HepG2 (cell line): ENCODE measurements at regions not wholly inside any gene's neighbourhood (a gene's known extent, or its start where the extent isn't known, plus 50 kb on each side); places are given as distances from the start of the nearest gene placed in this dataset.

ENCODE experiments used
- AHR ChIP-seq: IDR thresholded peaks from 2 replicates; pipeline ENCODE4 v1.6.1; 2018; ENCODE audit warnings: missing genetic modification reagents, missing compliant biosample characterization
- E2F2 ChIP-seq: sonication (generic); formaldehyde crosslinking; IDR thresholded peaks from 2 replicates; pipeline ENCODE4 v1.4.0; 2020; ENCODE audit warnings: missing genetic modification reagents, borderline replicate concordance
- GABPB1 ChIP-seq: IDR thresholded peaks from 2 replicates; pipeline ENCODE4 v1.6.1; 2016; ENCODE audit warnings: mild to moderate bottlenecking, missing genetic modification reagents, moderate library complexity, missing compliant biosample characterization
- GPN1 ChIP-seq: sonication (generic); formaldehyde crosslinking; IDR thresholded peaks from 2 replicates; pipeline ENCODE4 v1.5.1; 2020; ENCODE audit warnings: missing genetic modification reagents, borderline replicate concordance
- HIVEP1 ChIP-seq: sonication (generic); formaldehyde crosslinking; IDR thresholded peaks from 2 replicates; pipeline ENCODE4 v1.4.0; 2020; ENCODE audit warnings: mild to moderate bottlenecking, missing genetic modification reagents
- JUND ChIP-seq: sonication (generic); formaldehyde crosslinking; IDR thresholded peaks from 2 replicates; pipeline ENCODE4 v1.8.0; 2022; ENCODE audit warnings: mild to moderate bottlenecking, missing genetic modification reagents
- KDM3A ChIP-seq: IDR thresholded peaks from 2 replicates; pipeline ENCODE4 v1.6.1; 2018; ENCODE audit warnings: low read depth, missing compliant biosample characterization
- MNT ChIP-seq: fragments of 450-650 bp; IDR thresholded peaks from 2 replicates; pipeline ENCODE4 v1.6.1; 2016
- PTBP1 ChIP-seq: fragments of 200-400 bp; formaldehyde crosslinking; IDR thresholded peaks from 2 replicates; pipeline ENCODE4 v1.6.1; 2018; ENCODE audit warnings: low read length, low read depth; ENCODE audit not compliant: poor library complexity, severe bottlenecking
- SCMH1 ChIP-seq: sonication (generic); formaldehyde crosslinking; IDR thresholded peaks from 2 replicates; pipeline ENCODE4 v1.9.0; 2021; ENCODE audit warnings: missing genetic modification reagents, mild to moderate bottlenecking, borderline replicate concordance
- SMARCE1 ChIP-seq: fragments of 450-650 bp; IDR thresholded peaks from 2 replicates; pipeline ENCODE4 v1.6.1; 2017; ENCODE audit warnings: borderline replicate concordance
- SPEN ChIP-seq: sonication (generic); formaldehyde crosslinking; IDR thresholded peaks from 2 replicates; pipeline ENCODE4 v1.5.1; 2020; ENCODE audit warnings: low read depth, mild to moderate bottlenecking, missing genetic modification reagents
- TRIM22 ChIP-seq: fragments of 450-650 bp; IDR thresholded peaks from 2 replicates; pipeline ENCODE4 v1.6.1; 2017
- TSC22D2 ChIP-seq: sonication (generic); formaldehyde crosslinking; IDR thresholded peaks from 2 replicates; pipeline ENCODE4 v1.5.1; 2020; ENCODE audit warnings: missing genetic modification reagents, mild to moderate bottlenecking, borderline replicate concordance
- ZBTB14 ChIP-seq: sonication (generic); formaldehyde crosslinking; IDR thresholded peaks from 2 replicates; pipeline ENCODE4 v1.4.0; 2020; ENCODE audit warnings: missing genetic modification reagents
- ZKSCAN5 ChIP-seq: sonication (generic); formaldehyde crosslinking; IDR thresholded peaks from 2 replicates; pipeline ENCODE4 v1.5.1; 2020; ENCODE audit warnings: mild to moderate bottlenecking, missing genetic modification reagents
- ZNF180 ChIP-seq: sonication (generic); formaldehyde crosslinking; IDR thresholded peaks from 2 replicates; pipeline ENCODE4 v1.4.0; 2020; ENCODE audit warnings: low read depth, missing genetic modification reagents, borderline replicate concordance
- ZNF234 ChIP-seq: sonication (generic); formaldehyde crosslinking; conservative IDR thresholded peaks from 2 replicates; pipeline ENCODE4 v1.5.1; 2020; ENCODE audit warnings: mild to moderate bottlenecking, missing genetic modification reagents
- ZNF326 ChIP-seq: sonication (generic); formaldehyde crosslinking; IDR thresholded peaks from 2 replicates; pipeline ENCODE4 v1.4.0; 2020; ENCODE audit warnings: missing genetic modification reagents, borderline replicate concordance
- ZNF337 ChIP-seq: sonication (generic); formaldehyde crosslinking; IDR thresholded peaks from 2 replicates; pipeline ENCODE4 v1.5.1; 2020; ENCODE audit warnings: missing genetic modification reagents, low read depth, mild to moderate bottlenecking, borderline replicate concordance
- ZNF34 ChIP-seq: sonication (generic); formaldehyde crosslinking; IDR thresholded peaks from 2 replicates; pipeline ENCODE4 v1.4.0; 2020; ENCODE audit warnings: mild to moderate bottlenecking, missing genetic modification reagents, borderline replicate concordance
- ZNF704 ChIP-seq: sonication (generic); formaldehyde crosslinking; IDR thresholded peaks from 2 replicates; pipeline ENCODE4 v1.8.1; 2023; ENCODE audit warnings: mild to moderate bottlenecking, inconsistent platforms, moderate library complexity, missing genetic modification reagents, borderline replicate concordance
- ZNF891 ChIP-seq: sonication (generic); formaldehyde crosslinking; IDR thresholded peaks from 2 replicates; pipeline ENCODE4 v1.5.0; 2020; ENCODE audit warnings: mild to moderate bottlenecking, missing genetic modification reagents
- ZSCAN20 ChIP-seq: sonication (generic); formaldehyde crosslinking; IDR thresholded peaks from 2 replicates; pipeline ENCODE4 v1.4.0; 2020; ENCODE audit warnings: missing genetic modification reagents, mild to moderate bottlenecking, borderline replicate concordance

GRCh38 chr20:37627060-37627766 lies 66.6 kb upstream of the CTNNBL1 start (continued):
- peak; percentile 77 for TF ChIP-seq HIVEP1 (CRISPR knock-in tag)
- peak; percentile 97; the same call in 1 of the 2 replicates for TF ChIP-seq ZNF180 (CRISPR knock-in tag)
- peak; percentile 100; the same call in 1 of the 2 replicates for TF ChIP-seq E2F2 (CRISPR knock-in tag)
- peak; percentile 82; the same call in 1 of the 2 replicates for TF ChIP-seq SCMH1
- TF ChIP-seq ZNF234 (CRISPR knock-in tag), result peak; percentile 99
- TF ChIP-seq TSC22D2 (CRISPR knock-in tag), result peak; percentile 100
- peak; percentile 91 for TF ChIP-seq SPEN
- peak; percentile 91 for TF ChIP-seq JUND (CRISPR knock-in tag)
- TF ChIP-seq SMARCE1, result no peak
- TF ChIP-seq ZKSCAN5 (CRISPR knock-in tag), result peak; percentile 90; the same call in 1 of the 2 replicates
- peak; percentile 100 for TF ChIP-seq AHR (CRISPR knock-in tag)
- TF ChIP-seq ZNF891 (CRISPR knock-in tag), result peak; percentile 98; the same call in 1 of the 2 replicates
- peak; percentile 97; the same call in 1 of the 2 replicates for TF ChIP-seq ZNF326 (CRISPR knock-in tag)
- TF ChIP-seq GABPB1 (CRISPR knock-in tag), result peak; percentile 68; the same call in 1 of the 2 replicates
- no peak for TF ChIP-seq ZNF34
- peak; percentile 99 for TF ChIP-seq GPN1 (CRISPR knock-in tag)
- peak; percentile 99 for TF ChIP-seq ZNF704 (CRISPR knock-in tag)
- TF ChIP-seq KDM3A (CRISPR knock-in tag), result peak; percentile 99; the same call in 1 of the 2 replicates
- TF ChIP-seq ZNF337 (CRISPR knock-in tag), result peak; percentile 98; the same call in 1 of the 2 replicates
- TF ChIP-seq TRIM22, result no peak
- no peak for TF ChIP-seq MNT
- peak; percentile 99 for TF ChIP-seq ZSCAN20 (CRISPR knock-in tag)
- peak; percentile 66 for TF ChIP-seq ZBTB14
- no peak for TF ChIP-seq PTBP1
